ENCODE measurements at regions not wholly inside any gene's neighbourhood (a gene's known extent, or its start where the extent isn't known, plus 50 kb on each side); places are given as distances from the start of the nearest gene placed in this dataset.
A peak's percentile ranks its signal among the peaks of the same experiment; 100 is the strongest.

DNA sequence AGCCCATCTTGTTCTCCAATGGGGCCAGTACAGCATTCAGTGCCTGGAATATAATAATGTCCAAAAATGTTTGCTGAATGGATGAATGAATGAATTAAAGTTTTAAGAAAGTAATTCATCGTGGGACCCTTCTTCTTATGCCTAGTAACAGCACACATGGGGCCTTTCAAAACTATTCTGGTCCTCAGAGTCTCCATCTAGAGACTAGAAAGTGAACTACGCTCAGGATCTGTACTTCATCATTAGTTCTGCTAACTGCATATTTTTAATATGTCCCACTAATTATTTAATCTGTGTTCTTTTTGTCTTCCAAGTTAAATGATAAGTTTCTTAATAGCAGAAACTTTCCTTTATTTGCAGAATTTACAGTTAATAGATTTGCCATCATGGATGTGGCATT is 172.5 kb downstream of the SMAD2 start:
- TF ChIP-seq REST (IDR thresholded peaks at IDR 0.05; ENCODE audit: low read depth): no peak
- TF ChIP-seq, protein P1, sequence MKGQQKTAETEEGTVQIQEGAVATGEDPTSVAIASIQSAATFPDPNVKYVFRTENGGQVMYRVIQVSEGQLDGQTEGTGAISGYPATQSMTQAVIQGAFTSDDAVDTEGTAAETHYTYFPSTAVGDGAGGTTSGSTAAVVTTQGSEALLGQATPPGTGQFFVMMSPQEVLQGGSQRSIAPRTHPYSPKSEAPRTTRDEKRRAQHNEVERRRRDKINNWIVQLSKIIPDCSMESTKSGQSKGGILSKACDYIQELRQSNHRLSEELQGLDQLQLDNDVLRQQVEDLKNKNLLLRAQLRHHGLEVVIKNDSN (IDR thresholded peaks at IDR 0.05): no peak

DNA sequence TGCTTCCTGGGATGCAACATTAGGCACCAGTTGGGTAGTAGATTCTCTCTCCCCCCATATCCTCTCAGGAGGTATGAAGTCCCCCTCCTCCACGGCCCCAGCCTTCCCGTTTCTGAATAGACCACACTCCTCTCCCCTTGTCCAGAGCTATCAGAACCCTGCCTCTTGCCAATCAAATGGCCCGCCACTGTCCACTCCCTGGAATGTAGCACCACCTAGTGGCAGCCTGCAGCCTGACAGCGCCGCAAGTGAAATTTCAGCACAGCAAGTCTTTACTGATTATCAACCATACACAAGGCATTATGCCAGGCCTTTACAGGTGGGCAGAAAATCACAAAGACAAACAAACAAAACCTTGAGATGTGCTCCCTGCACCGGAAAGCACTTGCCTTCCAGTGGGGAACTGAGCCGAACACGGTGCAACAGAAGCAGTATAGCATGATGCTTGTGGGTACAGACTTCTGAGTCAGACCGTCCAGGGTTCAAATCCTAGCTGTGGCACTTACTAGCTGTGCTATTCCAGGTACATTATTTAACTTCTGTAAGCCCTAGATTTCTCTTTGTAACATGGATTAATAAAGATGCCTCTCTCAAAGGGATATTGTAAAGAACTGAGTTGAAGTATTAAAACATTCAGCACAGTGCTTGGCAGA is 174.0 kb downstream of the SMAD2 start:
- TF ChIP-seq RAD21 (IDR thresholded peaks at IDR 0.05; ENCODE audit: low read depth) (peak; percentile 82), ZBTB7A (IDR thresholded peaks at IDR 0.05; ENCODE audit: low read depth) (no peak)

DNA sequence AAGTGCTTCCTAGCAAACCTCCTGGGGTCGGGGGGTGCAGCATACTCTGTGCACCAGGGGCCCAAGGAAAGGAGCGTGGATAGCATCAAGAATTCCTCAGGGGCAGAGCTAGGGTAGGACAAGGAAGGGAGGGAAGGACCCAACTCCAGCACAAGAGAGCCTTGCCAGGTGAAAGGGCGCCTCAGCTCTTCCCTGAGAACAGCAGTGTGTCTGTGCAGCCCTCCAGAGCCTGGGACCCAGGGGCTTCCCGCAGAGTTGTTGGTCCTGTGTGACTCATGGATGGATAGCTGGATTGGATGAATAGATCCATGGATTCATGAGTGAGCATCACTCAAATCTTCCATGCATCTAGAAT is 175.4 kb downstream of the SMAD2 start:
- no peak for TF ChIP-seq TCF12 (IDR thresholded peaks at IDR 0.05; ENCODE audit: low read depth)
- TF ChIP-seq EGR1 (IDR thresholded peaks at IDR 0.05): no peak
- no peak for TF ChIP-seq CREB1 (IDR thresholded peaks at IDR 0.05; ENCODE audit: low read depth)
- no peak for TF ChIP-seq NFIC (IDR thresholded peaks at IDR 0.05)
- TF ChIP-seq TAF1 (IDR thresholded peaks at IDR 0.05; ENCODE audit: low read depth): no peak
- no peak for TF ChIP-seq REST (IDR thresholded peaks at IDR 0.05; ENCODE audit: low read depth)
- TF ChIP-seq RAD21 (IDR thresholded peaks at IDR 0.05; ENCODE audit: low read depth): no peak
- no peak for TF ChIP-seq CEBPB (IDR thresholded peaks at IDR 0.05)

DNA sequence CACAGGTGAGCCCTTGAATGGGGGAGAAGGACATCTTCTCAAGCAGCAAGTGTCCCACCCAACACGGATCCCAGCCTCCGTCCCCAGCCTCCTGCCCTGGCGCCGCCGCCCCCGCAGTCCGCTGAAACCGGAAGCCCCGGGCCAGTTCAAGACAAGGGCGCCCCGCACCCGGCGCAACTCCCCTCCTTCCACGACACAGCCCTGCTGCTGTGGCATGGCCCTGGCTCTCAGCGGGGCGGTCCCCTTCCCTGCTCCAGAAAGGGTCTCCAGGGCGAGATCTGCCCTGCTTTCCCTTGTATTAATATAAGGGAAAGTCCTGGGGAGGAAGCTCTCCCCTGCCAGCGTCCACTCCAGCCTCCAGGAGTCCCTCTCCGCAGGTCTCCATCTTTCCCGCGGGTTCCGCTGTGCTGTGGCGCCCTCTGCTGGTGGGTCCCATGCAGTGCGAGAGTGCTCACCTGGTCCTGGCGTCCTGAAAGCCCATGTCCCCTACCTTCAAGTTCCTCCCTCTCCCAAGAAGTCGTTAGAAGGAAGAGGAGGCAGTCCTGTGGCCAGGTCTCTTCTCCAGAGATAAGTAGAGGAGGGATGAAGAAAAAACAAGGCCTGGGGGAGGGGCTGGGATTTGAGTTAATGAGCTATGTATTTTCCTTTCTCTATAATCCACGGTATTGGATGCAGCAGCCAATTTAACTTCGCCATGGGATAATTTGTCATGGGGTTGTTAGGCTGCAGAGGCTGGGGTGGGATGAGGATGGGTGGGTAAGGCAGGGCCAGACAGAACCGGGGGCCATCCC is 176.0 kb downstream of the SMAD2 start:
- peak; percentile 37; the same call in 1 of the 2 replicates for TF ChIP-seq EGR1 (IDR thresholded peaks at IDR 0.05)
- TF ChIP-seq RAD21 (IDR thresholded peaks at IDR 0.05; ENCODE audit: low read depth): peak; percentile 71
- TF ChIP-seq YY1 (IDR thresholded peaks at IDR 0.05; ENCODE audit: low read depth): peak; percentile 58
- no peak for TF ChIP-seq REST (IDR thresholded peaks at IDR 0.05; ENCODE audit: low read depth)
- TF ChIP-seq, protein P1 (IDR thresholded peaks at IDR 0.05): no peak

GRCh38 chr18:47752796-47753645 is 177.4 kb downstream of the SMAD2 start:
- no peak for TF ChIP-seq EGR1 (IDR thresholded peaks at IDR 0.05)
- TF ChIP-seq TAF1 (IDR thresholded peaks at IDR 0.05; ENCODE audit: low read depth): no peak
- TF ChIP-seq, protein P2, sequence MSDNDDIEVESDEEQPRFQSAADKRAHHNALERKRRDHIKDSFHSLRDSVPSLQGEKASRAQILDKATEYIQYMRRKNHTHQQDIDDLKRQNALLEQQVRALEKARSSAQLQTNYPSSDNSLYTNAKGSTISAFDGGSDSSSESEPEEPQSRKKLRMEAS (IDR thresholded peaks at IDR 0.05): no peak
- no peak for TF ChIP-seq RAD21 (IDR thresholded peaks at IDR 0.05; ENCODE audit: low read depth)
- no peak for TF ChIP-seq FOXM1 (IDR thresholded peaks at IDR 0.05; ENCODE audit: borderline replicate concordance, low read depth)
- no peak for TF ChIP-seq REST (IDR thresholded peaks at IDR 0.05; ENCODE audit: low read depth)
- TF ChIP-seq EP300 (IDR thresholded peaks at IDR 0.05; ENCODE audit: borderline replicate concordance): no peak
- no peak for TF ChIP-seq ZBTB7A (IDR thresholded peaks at IDR 0.05; ENCODE audit: low read depth)
- TF ChIP-seq, protein P1 (IDR thresholded peaks at IDR 0.05): no peak
- TF ChIP-seq CEBPB (IDR thresholded peaks at IDR 0.05): no peak
- no peak for TF ChIP-seq NFIC (IDR thresholded peaks at IDR 0.05)
- TF ChIP-seq CREB1 (IDR thresholded peaks at IDR 0.05; ENCODE audit: low read depth): no peak
- no peak for TF ChIP-seq YY1 (IDR thresholded peaks at IDR 0.05; ENCODE audit: low read depth)
- TF ChIP-seq TEAD4 (IDR thresholded peaks at IDR 0.05): no peak
- TF ChIP-seq TCF12 (IDR thresholded peaks at IDR 0.05; ENCODE audit: low read depth): no peak
